CD4-positive, CD25-positive, alpha-beta regulatory T cell (primary cell): ENCODE measurements at regions not wholly inside any gene's neighbourhood (a gene's known extent, or its start where the extent isn't known, plus 50 kb on each side); places are given as distances from the start of the nearest gene placed in this dataset.

Experiments
- ATAC-seq, 2 donors: fragments of 150-1000 bp; cut with Tn5 transposase; one replicate each; pipeline ENCODE4 v1.10.0; 2021; ENCODE audit warnings: low read depth in 2 of 2, moderate number of reproducible peaks in 2 of 2, moderate library complexity in 1 of 2
- DNase-seq, 3 donors: peaks; one replicate each; pipeline versions ENCODE4 v3.0.0 to v3.0.0-alpha.2; 2012 to 2022; ENCODE audit warnings: mixed read lengths in 1 of 3
- H3K27ac ChIP-seq: one replicate; pipeline ENCODE4 v1.7.0; 2013; ENCODE audit warnings: mild to moderate bottlenecking, low read length; ENCODE audit not compliant: insufficient read depth, poor library complexity, severe bottlenecking
- H3K27me3 ChIP-seq: one replicate; pipeline ENCODE4 v1.7.0; 2013; ENCODE audit warnings: low read length; ENCODE audit not compliant: control insufficient read depth, insufficient read depth
- H3K36me3 ChIP-seq: one replicate; pipeline ENCODE4 v1.7.0; 2013; ENCODE audit warnings: mild to moderate bottlenecking, low read length, moderate library complexity; ENCODE audit not compliant: control insufficient read depth, insufficient read depth
- H3K4me1 ChIP-seq: 2 replicates; pipeline ENCODE4 v1.7.0; 2013; ENCODE audit warnings: mild to moderate bottlenecking, low read length; ENCODE audit not compliant: insufficient read depth, control insufficient read depth, poor library complexity, severe bottlenecking
- H3K4me3 ChIP-seq: one replicate; pipeline ENCODE4 v1.7.0; 2013; ENCODE audit warnings: low read depth, mild to moderate bottlenecking, low read length, moderate library complexity
- H3K9me3 ChIP-seq, 2 experiments: 1 replicate in 1 of 2; 2 replicates in 1 of 2; pipeline ENCODE4 v1.7.0; 2013; ENCODE audit warnings: low read length in 2 of 2, mild to moderate bottlenecking in 1 of 2, moderate library complexity in 1 of 2; ENCODE audit not compliant: control insufficient read depth in 2 of 2
- H3K27ac Mint-ChIP-seq, 3 donors: one replicate each; pipeline ENCODE4 v1.8.0; 2020 to 2022; ENCODE audit warnings: mild to moderate bottlenecking in 3 of 3, mixed read lengths in 3 of 3, moderate library complexity in 2 of 3
- H3K27me3 Mint-ChIP-seq: one replicate; pipeline ENCODE4 v1.8.0; 2022; ENCODE audit warnings: mild to moderate bottlenecking, mixed read lengths
- H3K36me3 Mint-ChIP-seq: one replicate; pipeline ENCODE4 v1.8.0; 2020; ENCODE audit warnings: mixed read lengths
- H3K4me1 Mint-ChIP-seq, 4 donors: one replicate each; pipeline ENCODE4 v1.8.0; 2020 to 2022; ENCODE audit warnings: mixed read lengths in 4 of 4, mild to moderate bottlenecking in 1 of 4
- H3K4me3 Mint-ChIP-seq, 4 donors: one replicate each; pipeline ENCODE4 v1.8.0; 2020 to 2022; ENCODE audit warnings: mild to moderate bottlenecking in 4 of 4, mixed read lengths in 4 of 4, moderate library complexity in 3 of 4
- H3K9me3 Mint-ChIP-seq, 7 donors: one replicate each; pipeline ENCODE4 v1.8.0; 2020 to 2022; ENCODE audit warnings: mixed read lengths in 7 of 7, mild to moderate bottlenecking in 3 of 7, moderate library complexity in 2 of 7

- Histone ChIP-seq H3K4me3 (no peak overlapping the region), H3K4me1 (no peaks in the 10 kb centered on the region), H3K27ac (no peak overlapping the region), H3K27me3 (no peaks in the 10 kb centered on the region), H3K36me3 (no peaks in the 10 kb centered on the region), H3K9me3 (no peaks in the 10 kb centered on the region)
- Mint-ChIP-seq H3K27me3 (peaks cover 23% of the 10 kb centered on the region), H3K27ac (peak overlapping the region in 1 of 3 donors; percentile 6), H3K4me1 (peaks cover 8 to 20% (median 11%) of the 10 kb centered on the region in 4 donors), H3K9me3 (no peaks in the 10 kb centered on the region), H3K4me3 (peak overlapping the region in 3 of 4 donors; percentile 24 to 76 (median 67)), H3K36me3 (no peaks in the 10 kb centered on the region)
- DNase-seq = peak in 2 of 3 donors; percentile 33 to 46
- ATAC-seq = no peak
Observed at GRCh38 chr20:41697861-41698559, 79.8 kb upstream of the CHD6 start.

DNA sequence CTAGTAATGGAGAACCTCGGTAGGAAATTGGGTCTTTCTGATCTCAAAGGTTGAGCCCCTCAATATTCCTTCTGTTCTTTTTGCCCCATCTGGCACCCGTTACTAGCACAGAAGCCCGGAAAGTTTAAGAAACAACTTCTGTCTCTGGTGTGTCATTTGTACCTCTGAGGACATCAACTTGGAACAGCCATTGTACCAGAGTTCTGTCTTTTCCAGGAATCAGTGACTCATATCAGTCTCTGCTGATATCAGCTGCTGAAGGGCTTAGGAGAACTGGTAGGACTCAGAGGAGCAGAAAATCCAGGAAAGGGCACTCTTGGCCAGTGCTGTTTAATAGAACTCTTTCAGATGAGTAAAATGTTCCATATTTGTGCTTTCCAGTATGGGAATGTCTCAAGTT lies 78.3 kb upstream of the CHD6 start:
- Mint-ChIP-seq H3K27me3 (peaks cover 20% of the 10 kb centered on the region), H3K9me3 (no peaks in the 10 kb centered on the region), H3K27ac (no peak overlapping the region), H3K36me3 (no peaks in the 10 kb centered on the region), H3K4me1 (peaks cover 11 to 21% (median 15%) of the 10 kb centered on the region in 4 donors), H3K4me3 (peak overlapping the region in 1 of 4 donors; percentile 69)
- ATAC-seq = no peak
- Histone ChIP-seq H3K9me3 (no peaks in the 10 kb centered on the region), H3K27ac (no peak overlapping the region), H3K27me3 (no peaks in the 10 kb centered on the region), H3K4me3 (no peak overlapping the region), H3K36me3 (no peaks in the 10 kb centered on the region), H3K4me1 (peaks cover 4% of the 10 kb centered on the region)
- DNase-seq = no peak

GRCh38 chr20:41694796-41695195 lies 76.6 kb upstream of the CHD6 start:
- H3K27me3 Mint-ChIP-seq = peaks cover 20% of the 10 kb centered on the region
- DNase-seq (no peak), ATAC-seq (no peak)
- H3K4me3 ChIP-seq = no peak overlapping the region
- no peaks in the 10 kb centered on the region for H3K36me3 Mint-ChIP-seq
- H3K4me1 Mint-ChIP-seq = peaks cover 11 to 21% (median 15%) of the 10 kb centered on the region in 4 donors
- H3K9me3 ChIP-seq = no peaks in the 10 kb centered on the region
- no peaks in the 10 kb centered on the region for H3K27me3 ChIP-seq
- no peak overlapping the region for H3K27ac ChIP-seq
- H3K36me3 ChIP-seq = no peaks in the 10 kb centered on the region
- peak overlapping the region; percentile 24 to 32 (median 27) for H3K27ac Mint-ChIP-seq
- H3K4me1 ChIP-seq = peaks cover 4% of the 10 kb centered on the region
- no peaks in the 10 kb centered on the region for H3K9me3 Mint-ChIP-seq
- peak overlapping the region in 2 of 4 donors; percentile 63 to 69 for H3K4me3 Mint-ChIP-seq

DNA sequence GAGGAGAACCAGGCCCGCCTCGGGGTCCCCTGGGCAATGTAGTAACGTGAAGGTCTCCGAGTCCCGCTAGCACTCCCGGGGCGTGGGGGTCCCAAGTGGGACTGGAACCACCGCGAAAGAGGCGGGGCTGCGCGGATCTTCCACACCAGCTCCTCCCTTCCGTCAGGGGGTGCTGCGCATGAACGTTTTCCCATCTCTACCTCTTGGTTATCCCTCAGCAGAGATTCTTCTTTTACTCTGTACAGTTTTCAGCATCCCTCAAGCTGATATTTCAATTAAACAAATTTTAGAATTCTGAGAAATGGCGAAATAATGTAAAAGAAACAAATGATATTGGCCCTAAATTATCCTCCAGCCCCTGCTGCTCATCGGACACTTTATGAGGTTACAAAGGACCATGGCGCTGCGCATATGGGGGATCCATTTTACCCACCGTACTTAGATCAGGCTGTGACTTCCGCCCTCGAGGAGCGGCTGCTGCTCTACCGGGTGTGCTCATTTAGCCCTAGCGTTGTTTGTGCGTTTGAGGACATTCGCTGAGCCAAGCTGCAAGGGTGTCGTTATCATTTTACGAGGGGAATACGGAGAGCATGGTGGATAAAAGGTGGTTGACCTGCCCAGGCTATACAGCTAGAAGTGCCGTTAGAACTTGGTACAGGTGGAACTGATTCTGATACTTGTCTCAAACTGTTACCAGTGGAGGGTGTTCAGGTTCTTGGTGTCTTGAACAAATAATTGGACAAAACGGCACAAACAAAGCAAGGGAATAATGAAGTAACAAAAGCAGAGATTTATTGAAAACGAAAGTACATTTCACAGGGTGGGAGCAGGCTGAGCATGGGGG lies 75.2 kb upstream of the CHD6 start:
- peak; percentile 87 to 89 for ATAC-seq
- peak overlapping the region; percentile 88 to 95 (median 92) for H3K4me3 Mint-ChIP-seq
- DNase-seq = peak; percentile 68 to 96 (median 86)
- Histone ChIP-seq H3K9me3 (no peaks in the 10 kb centered on the region), H3K27me3 (no peaks in the 10 kb centered on the region), H3K4me3 (peak overlapping the region; percentile 96), H3K4me1 (peaks cover 4% of the 10 kb centered on the region), H3K27ac (peak overlapping the region; percentile 81), H3K36me3 (no peaks in the 10 kb centered on the region)
- no peaks in the 10 kb centered on the region for H3K36me3 Mint-ChIP-seq
- H3K27me3 Mint-ChIP-seq = peaks cover 24% of the 10 kb centered on the region
- peak overlapping the region; percentile 89 to 100 (median 91) for H3K27ac Mint-ChIP-seq
- H3K4me1 Mint-ChIP-seq = peaks cover 11 to 21% (median 15%) of the 10 kb centered on the region in 4 donors
- H3K9me3 Mint-ChIP-seq = no peaks in the 10 kb centered on the region

- Mint-ChIP-seq H3K9me3 (no peaks in the 10 kb centered on the region), H3K27me3 (peaks cover 19% of the 10 kb centered on the region), H3K4me3 (peak overlapping the region; percentile 88 to 95 (median 92)), H3K36me3 (no peaks in the 10 kb centered on the region), H3K27ac (peak overlapping the region; percentile 89 to 100 (median 91)), H3K4me1 (peaks cover 9 to 18% (median 13%) of the 10 kb centered on the region in 4 donors)
- no peaks in the 10 kb centered on the region for H3K27me3 ChIP-seq
- ATAC-seq (peak; percentile 58 to 64), DNase-seq (peak; percentile 60 to 90 (median 75))
- peaks cover 4% of the 10 kb centered on the region for H3K4me1 ChIP-seq
- H3K4me3 ChIP-seq = peak overlapping the region; percentile 96
- no peaks in the 10 kb centered on the region for H3K36me3 ChIP-seq
- H3K9me3 ChIP-seq = no peaks in the 10 kb centered on the region
- peak overlapping the region; percentile 81 for H3K27ac ChIP-seq
Observed at GRCh38 chr20:41692479-41693135, 74.4 kb upstream of the CHD6 start.

DNA sequence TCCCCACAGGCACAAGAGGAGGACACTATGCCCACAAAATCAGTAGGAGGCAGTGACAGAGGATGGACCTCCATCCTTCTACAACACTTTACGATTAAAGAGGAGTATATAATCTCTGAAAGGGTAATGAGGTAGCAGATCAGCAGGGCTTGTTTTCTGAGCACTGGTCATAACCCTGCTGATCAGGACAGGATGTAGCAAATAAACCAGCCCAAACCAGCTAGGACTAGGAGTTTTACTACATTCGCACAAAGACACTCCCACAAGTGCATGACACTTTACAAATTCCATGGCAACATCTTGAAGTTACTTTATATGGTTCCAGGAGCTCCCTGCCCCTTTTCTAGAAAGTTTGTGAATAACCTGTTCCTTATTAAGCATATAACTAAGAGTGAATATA lies 73.3 kb upstream of the CHD6 start:
- Histone ChIP-seq H3K27me3 (no peaks in the 10 kb centered on the region), H3K4me3 (no peak overlapping the region), H3K27ac (no peak overlapping the region), H3K4me1 (peaks cover 4% of the 10 kb centered on the region), H3K36me3 (no peaks in the 10 kb centered on the region), H3K9me3 (no peaks in the 10 kb centered on the region)
- ATAC-seq (no peak), DNase-seq (no peak)
- Mint-ChIP-seq H3K27me3 (peaks cover 16% of the 10 kb centered on the region), H3K9me3 (no peaks in the 10 kb centered on the region), H3K4me1 (peaks cover 9 to 16% (median 12%) of the 10 kb centered on the region in 4 donors), H3K36me3 (no peaks in the 10 kb centered on the region), H3K4me3 (peak overlapping the region in 2 of 4 donors; percentile 49 to 88), H3K27ac (no peak overlapping the region)

GRCh38 chr20:41690702-41691101 lies 72.5 kb upstream of the CHD6 start:
- Mint-ChIP-seq H3K36me3 (no peaks in the 10 kb centered on the region), H3K27ac (no peak overlapping the region), H3K9me3 (no peaks in the 10 kb centered on the region), H3K27me3 (peaks cover 12% of the 10 kb centered on the region), H3K4me1 (peaks cover 9 to 16% (median 12%) of the 10 kb centered on the region in 4 donors), H3K4me3 (peak overlapping the region in 1 of 4 donors; percentile 88)
- DNase-seq (no peak), ATAC-seq (no peak)
- Histone ChIP-seq H3K27ac (no peak overlapping the region), H3K4me1 (peaks cover 4% of the 10 kb centered on the region), H3K9me3 (no peaks in the 10 kb centered on the region), H3K4me3 (no peak overlapping the region), H3K27me3 (no peaks in the 10 kb centered on the region), H3K36me3 (no peaks in the 10 kb centered on the region)
